HG03378 (cell line): ENCODE measurements at regions not wholly inside any gene's neighbourhood (a gene's known extent, or its start where the extent isn't known, plus 50 kb on each side); places are given as distances from the start of the nearest gene placed in this dataset.
"Not testable (repeated sequence)": the region's sequence is repeated elsewhere in the genome, so short reads cannot be mapped to it uniquely, and the experiment has no call there.

Experiments used
- ATAC-seq: cut with Tn5 transposase; IDR thresholded peaks from one replicate; pipeline ENCODE4 v1.9.1; 2021; ENCODE audit warnings: mild to moderate bottlenecking, moderate library complexity; ENCODE audit not compliant: unreplicated experiment

GRCh38 chr9:28941856-28942255 is 1368.6 kb upstream of the C9orf72 start:
- ATAC-seq = no peak

GRCh38 chr9:28942941-28943340 is 1369.7 kb upstream of the C9orf72 start:
- ATAC-seq = no peak

- no peak for ATAC-seq
Observed at GRCh38 chr9:28946648-28947047, 1373.4 kb upstream of the C9orf72 start.

- no peak for ATAC-seq
Observed at GRCh38 chr9:28951945-28952344, 1378.7 kb upstream of the C9orf72 start.

- ATAC-seq = no peak
Observed at GRCh38 chr9:28956116-28956880, 1383.0 kb upstream of the C9orf72 start.

GRCh38 chr9:28960602-28961001 is 1387.3 kb upstream of the C9orf72 start:
- no peak for ATAC-seq

GRCh38 chr9:28961623-28962022 is 1388.3 kb upstream of the C9orf72 start:
- no peak for ATAC-seq

GRCh38 chr9:28967226-28967625 is 1393.9 kb upstream of the C9orf72 start:
- no peak for ATAC-seq

- ATAC-seq = no peak
Observed at GRCh38 chr9:28970241-28970654, 1397.0 kb upstream of the C9orf72 start.

- ATAC-seq = no peak
Observed at GRCh38 chr9:28971881-28972280, 1398.6 kb upstream of the C9orf72 start.

GRCh38 chr9:28976250-28976649 is 1403.0 kb upstream of the C9orf72 start:
- ATAC-seq = no peak

- ATAC-seq = no peak
Observed at GRCh38 chr9:28976684-28977083, 1403.4 kb upstream of the C9orf72 start.

- ATAC-seq = no peak
Observed at GRCh38 chr9:28981129-28981528, 1407.8 kb upstream of the C9orf72 start.

GRCh38 chr9:28981711-28982110 is 1408.4 kb upstream of the C9orf72 start:
- ATAC-seq = no peak

GRCh38 chr9:28984016-28984415 is 1410.7 kb upstream of the C9orf72 start:
- no peak for ATAC-seq

GRCh38 chr9:28990009-28990408 is 1416.7 kb upstream of the C9orf72 start:
- ATAC-seq = not testable (repeated sequence)

GRCh38 chr9:28999057-28999456 is 1425.8 kb upstream of the C9orf72 start:
- no peak for ATAC-seq

- ATAC-seq = no peak
Observed at GRCh38 chr9:28999806-29000205, 1426.5 kb upstream of the C9orf72 start.

- no peak for ATAC-seq
Observed at GRCh38 chr9:29001006-29001405, 1427.7 kb upstream of the C9orf72 start.

GRCh38 chr9:29004988-29005387 is 1431.7 kb upstream of the C9orf72 start:
- ATAC-seq = no peak

- no peak for ATAC-seq
Observed at GRCh38 chr9:29006628-29007027, 1433.3 kb upstream of the C9orf72 start.

- no peak for ATAC-seq
Observed at GRCh38 chr9:29012911-29013310, 1439.6 kb upstream of the C9orf72 start.

GRCh38 chr9:29021632-29022031 is 1448.4 kb upstream of the C9orf72 start:
- ATAC-seq = no peak
